ENCODE measurements at regions not wholly inside any gene's neighbourhood (a gene's known extent, or its start where the extent isn't known, plus 50 kb on each side); places are given as distances from the start of the nearest gene placed in this dataset.

DNA sequence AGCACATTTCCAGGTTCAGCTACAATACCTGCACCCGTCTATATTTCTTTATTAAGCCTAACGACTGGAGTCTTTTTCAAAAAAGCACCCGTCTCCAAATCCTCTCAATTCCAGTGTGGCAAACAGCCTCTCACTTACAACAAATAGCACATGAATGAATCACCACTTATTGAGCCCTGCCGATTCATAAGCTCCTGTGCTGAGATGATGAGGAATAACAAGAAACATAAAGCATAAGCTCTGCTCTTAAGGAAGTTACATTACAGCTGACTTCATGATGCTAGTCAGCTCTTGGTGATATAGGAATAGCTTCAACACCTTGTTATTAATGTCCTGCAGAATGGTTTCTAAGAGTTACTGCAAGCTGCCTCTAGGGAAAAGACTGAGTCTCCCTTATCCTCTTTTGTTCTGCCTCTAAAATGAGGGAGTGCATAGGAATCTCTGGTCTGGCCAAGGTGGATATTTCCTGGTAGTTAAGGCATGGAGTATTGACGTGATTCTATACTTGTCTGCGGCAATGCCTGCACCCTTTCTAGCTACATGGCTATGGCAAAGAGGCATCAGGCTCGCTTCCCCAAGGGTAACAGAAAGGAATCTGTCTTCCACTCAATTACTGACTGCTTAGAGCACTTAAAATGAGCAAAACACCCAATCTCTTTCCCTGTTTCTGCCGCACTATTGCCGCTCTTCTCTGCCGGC lies 195.7 kb downstream of the KLF12 start:
- no peak for DNase-seq (ENCODE audit: low read depth in 2 of 2, low spot score in 1 of 2)

DNA sequence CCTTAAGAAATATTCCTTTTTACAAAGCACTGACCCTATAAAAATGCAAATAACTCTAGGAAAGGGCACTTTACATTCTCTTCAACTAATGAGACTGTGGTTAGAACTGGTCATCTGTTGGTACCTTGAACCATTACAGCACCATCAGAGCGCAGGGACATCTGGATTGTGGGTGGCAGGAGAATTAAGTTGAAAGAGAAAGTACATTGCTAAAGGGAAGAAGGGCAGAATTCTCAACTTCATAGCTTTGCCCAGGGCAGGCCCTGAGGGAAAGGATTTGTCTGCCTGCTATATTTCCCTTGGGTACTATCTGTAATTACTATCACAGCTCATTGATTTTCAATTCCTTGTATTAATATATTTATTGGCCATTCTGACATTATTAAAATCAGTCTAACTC lies 196.8 kb downstream of the KLF12 start:
- DNase-seq (ENCODE audit: low read depth in 2 of 2, low spot score in 1 of 2) = no peak

DNA sequence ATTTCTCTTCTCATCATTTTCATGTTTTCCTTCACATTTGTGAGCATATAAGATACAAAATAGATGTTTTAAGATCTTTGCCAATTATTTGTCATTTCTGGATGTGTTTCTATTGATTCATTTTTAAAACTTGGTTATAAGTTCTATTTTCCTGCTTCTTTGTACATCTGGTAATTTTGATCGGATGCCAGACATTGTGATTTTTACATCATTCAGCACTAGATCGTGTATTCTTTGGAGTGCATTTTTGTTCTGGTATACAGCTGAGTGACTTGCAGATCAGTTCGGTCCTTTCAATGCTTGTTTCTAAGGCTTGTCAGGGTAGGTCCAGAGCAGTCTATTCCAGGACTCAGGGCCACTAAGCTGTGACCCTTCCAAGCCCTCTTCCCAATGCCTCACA lies 198.2 kb downstream of the KLF12 start:
- no peak for DNase-seq (ENCODE audit: low read depth in 2 of 2, low spot score in 1 of 2)

DNA sequence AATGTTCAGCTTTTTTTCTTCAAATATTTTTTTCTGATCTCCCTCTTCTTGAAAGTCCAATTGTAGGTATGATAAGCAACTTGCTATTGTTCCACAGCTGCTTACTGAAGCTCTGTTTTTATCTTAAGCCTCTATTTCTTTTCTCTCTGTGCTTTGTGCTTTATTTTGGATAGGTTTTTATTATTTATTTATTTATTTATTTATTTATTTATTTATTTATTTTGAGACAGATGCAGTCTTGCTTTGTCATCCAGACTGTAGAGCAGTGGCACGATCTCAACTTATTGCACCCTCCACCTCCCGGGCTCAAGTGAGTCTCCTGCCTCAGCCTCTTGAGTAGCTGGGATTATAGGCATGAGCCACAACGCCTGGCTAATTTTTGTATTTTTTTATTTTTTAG lies 199.4 kb downstream of the KLF12 start:
- DNase-seq (ENCODE audit: low read depth in 2 of 2, low spot score in 1 of 2) = no peak

DNA sequence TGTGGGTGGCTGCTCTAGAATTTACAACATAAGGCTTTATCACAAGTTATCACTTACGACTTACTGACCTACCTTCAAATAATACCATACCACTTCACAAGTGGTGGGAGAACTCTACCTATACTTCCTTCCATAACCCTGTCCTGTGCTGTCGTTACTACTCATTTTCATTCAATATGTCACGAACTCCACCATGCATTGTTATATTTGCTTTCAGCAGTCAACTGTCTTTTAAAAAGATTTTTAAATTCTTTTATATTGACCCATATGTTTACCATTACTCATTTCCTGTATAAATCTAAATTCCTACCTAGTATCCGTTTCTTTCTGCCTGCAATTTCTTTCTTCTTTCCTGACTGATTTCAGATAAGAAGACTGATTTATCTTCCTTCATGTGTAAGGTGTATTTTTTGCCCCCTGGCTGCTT lies 200.0 kb downstream of the KLF12 start:
- DNase-seq (ENCODE audit: low read depth in 2 of 2, low spot score in 1 of 2) = no peak

DNA sequence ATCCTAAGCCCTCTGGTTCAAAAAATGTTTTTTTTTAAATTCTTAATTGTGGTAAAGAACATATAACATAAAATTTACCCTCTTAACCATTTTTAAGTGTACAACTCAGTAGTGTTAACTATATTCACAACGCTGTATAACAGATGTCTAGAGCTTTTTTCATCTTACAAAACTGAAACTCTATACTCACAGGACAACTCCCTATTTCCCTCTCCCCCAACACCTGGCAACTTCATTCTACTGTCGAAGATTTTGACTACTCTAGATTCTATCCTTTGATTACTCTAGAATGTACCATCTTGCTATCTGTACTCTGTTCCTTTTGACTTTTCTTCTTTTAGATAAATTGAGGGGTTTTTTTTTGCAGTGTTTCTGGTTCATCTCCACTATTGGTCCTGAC lies 200.4 kb downstream of the KLF12 start:
- DNase-seq (ENCODE audit: low read depth in 2 of 2, low spot score in 1 of 2) = no peak

DNA sequence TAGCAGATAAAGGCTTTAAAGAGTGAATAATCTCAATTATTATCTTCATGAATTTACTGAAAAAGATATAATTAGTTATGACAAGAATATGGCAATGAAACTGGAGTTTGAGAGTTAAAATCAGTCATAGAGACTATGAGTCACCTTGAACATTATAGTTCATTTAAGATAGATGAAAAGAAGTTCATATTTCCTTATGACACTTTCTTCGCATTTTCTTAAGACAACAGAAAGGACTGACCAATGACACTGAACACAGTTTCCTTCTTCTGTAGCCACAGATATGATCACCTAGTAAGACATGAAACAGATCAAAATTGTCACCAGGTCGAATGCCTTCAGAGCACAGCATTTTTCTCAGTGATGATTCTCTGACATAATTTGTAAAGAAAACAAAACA lies 202.1 kb downstream of the KLF12 start:
- no peak for DNase-seq (ENCODE audit: low read depth in 2 of 2, low spot score in 1 of 2)

DNA sequence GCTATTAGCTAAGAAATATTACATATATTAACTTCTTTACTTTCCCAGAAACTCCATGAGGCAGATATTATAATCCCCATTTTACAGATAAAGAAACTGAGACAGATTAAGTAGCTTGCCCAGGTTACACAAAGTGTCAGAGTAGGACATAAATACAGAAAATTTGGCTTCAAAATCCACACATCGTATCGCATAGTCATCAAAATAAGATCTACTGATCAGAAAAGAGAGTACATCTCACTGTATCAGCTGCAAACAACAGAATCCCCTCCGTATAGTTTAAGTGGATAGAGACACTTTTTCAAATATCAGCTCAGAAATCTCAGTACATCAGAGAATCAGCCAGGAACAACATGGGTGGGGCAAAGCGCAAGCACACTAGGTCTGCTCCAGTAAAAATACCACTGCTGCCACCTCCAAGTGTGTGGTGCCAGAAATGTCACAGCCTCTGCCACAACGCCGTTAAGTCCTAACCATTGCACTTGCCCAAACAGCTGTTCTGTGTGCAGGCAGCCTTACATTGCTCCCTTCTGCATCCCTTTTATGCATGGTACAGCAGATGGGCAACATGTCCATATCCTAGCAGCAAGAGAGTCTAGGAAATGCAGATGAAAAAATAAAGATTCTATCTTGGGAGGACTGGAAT lies 204.8 kb downstream of the KLF12 start:
- DNase-seq (ENCODE audit: low read depth in 2 of 2, low spot score in 1 of 2) = no peak

DNA sequence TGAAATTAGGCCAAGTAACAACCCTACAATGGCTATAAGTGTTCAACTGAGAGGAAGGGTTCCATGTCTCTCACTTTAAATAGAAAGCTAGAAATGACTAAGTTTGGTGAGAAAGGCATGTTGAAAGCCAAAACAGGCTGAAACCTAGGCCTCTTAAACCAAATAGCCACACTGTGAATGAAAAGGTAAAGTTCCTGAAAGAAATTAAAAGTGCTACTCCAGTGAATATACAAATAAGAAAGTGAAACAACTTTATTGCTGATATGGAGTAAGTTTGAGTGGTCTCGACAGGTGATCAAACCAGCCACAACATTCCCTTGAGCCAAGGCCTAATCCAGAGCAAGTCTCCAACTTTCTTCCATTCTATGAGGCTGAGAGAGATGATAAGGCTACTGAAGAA lies 209.6 kb downstream of the KLF12 start:
- no peak for DNase-seq (ENCODE audit: low read depth in 2 of 2, low spot score in 1 of 2)

DNA sequence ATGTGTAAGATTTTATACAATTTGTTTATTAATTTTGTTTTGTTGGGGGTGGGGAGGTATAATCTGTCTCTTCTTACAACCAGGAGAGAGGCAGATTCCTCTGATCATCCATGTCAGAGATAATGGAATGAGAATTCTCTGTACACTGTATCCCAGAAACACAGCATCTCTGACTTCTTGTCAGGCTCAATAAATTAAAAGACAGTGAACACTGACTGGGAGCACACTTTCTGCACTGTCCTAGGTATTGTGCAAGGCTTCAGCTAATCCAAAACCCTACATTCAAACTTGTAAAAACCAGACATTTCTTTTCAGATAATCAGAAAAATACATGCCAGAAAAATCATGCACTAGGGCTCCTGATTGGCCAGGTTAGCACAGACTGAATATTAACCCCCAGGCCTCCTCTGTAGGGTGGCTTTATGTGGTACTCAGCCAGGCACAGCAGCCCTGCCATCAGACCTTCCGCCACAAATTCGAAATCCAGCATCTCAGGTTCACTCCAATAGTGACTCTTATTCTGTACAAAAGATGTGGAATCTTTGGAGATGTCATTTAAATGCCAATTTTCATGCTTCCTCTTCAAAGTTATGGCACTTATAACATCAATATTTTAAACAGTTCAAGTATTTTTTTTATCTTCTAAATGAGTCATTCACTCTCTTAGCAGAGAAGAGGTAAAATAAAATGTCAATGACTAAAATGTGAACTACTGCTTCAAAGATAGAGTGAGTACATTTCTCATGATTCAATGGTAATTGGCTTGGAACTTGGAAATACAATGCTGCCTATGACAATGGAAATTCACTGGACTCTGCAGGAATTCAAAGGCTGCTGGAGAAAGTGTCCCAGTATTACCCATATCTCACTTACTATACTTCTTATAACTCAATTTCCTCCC lies 211.5 kb downstream of the KLF12 start:
- no peak for DNase-seq (ENCODE audit: low read depth in 2 of 2, low spot score in 1 of 2)

DNA sequence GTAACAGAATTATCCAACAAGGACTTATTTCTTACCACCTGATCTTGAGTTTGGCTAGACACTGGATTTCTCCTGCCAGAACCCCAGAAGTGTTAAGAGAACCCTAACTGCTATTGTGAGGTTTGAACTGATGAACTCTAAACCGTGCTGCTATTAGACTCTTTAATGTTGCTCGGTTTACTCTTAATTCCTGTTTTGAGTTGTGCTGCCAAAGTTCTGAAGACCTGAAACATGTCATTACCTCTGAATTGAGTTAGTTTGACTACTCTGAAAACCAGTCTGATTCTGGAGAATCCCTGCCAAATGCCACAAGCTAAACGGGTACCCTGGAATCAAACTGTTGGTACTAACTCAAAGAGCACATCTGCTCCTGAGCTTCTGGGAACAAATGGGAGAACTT lies 215.5 kb downstream of the KLF12 start:
- no peak for DNase-seq (ENCODE audit: low read depth in 2 of 2, low spot score in 1 of 2)

DNA sequence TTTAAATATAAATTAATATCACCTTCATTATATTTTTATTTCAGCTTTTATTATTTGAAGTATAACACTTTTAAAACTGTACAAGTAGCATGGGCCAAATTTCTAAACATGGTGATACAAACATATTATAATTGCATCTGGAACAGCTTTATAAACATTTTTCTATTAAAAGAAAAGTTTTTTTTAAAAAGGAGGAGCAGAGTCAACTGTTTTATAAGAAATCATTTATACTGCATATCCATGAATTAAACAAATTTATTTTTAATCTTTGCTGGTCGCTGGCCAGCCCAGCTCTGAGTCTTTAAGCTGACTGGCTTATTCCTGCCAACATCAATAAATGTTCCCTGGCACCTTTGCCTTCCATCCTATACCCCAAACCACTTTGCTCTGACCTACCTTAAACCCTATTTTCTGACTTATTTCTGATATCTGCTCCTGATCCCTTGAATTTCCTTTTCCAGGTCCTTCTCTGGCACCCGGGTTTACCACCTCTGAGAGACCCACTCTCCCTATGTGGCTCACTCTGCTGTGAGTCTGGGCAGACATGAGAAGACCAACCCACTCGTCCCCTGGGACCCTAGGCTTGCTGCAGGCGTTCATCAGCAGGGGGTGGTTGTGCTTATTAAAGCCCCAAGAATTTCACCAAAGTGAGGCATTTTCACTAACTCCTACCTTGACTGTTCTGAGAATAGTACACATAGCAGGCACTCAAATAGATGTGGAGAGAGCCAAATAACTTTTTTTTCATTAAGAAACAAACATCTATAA lies 220.3 kb downstream of the KLF12 start:
- DNase-seq (ENCODE audit: low read depth in 2 of 2, low spot score in 1 of 2) = no peak

DNA sequence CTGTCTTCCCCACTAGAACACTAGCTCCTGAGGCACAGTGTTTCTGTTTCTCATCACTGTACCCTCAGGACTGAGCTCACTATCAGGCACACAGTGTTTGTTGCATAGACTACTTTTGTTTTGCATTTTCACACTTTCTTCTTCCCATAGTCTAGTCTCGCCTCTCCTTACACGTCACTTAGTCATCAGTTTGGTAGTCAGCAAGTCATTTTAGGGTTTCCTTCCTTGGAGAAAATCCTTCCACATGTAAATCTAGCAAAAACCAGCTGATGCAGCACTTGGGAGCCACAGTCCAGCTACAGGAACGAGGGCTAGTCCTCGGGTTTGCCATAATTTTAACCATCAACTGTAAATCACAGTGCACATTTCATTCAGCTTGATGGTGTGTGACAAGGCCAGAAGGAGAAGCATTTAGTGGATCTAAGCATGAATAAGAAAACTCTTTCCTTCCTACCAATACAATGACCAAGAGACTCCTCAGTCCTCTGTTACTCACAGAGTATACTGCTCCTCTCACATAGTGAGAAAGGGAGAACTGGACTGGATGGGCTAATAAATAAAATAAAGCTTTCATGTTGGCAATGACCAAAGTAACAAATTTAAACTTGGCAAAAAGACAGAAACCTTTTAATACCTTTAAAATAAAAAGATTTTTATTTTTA lies 221.0 kb downstream of the KLF12 start:
- DNase-seq (ENCODE audit: low read depth in 2 of 2, low spot score in 1 of 2) = no peak

DNA sequence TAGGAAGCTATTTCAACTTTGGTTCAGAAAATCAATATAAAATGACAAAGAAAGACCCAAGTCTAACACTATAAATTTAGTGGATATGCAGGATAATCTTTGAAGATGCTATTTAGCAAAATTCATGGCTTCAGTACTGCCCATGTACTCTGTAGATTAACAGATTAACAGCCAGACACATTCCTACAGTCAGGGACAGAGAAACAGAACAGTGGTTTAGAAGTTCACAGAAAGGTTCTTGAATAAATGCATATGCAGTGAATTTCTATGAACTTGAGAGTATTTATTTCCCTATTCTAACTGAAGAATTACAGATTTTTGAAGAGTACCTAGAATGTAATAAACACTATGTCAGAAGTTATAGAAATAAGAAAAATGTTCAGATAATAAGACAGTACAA lies 222.8 kb downstream of the KLF12 start:
- no peak for DNase-seq (ENCODE audit: low read depth in 2 of 2, low spot score in 1 of 2)

DNA sequence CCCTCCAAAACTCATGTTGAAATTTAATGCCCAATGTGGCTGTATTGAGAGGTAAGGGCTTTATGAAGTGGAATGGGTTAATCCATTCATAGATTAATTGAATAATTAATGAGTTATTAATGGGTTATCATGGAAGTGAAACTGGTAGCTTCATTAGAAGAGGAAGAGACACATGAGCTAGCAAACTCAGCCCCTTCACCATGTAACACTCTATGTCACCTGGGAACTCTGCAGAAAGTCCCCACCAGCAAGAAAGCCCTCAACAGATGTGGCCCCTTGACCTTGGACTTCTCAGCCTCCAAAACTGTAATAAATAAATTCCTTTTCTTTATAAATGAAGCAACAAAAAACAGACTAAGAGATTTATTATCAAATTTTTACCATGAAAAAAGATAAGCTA lies 223.5 kb downstream of the KLF12 start:
- no peak for DNase-seq (ENCODE audit: low read depth in 2 of 2, low spot score in 1 of 2)

DNA sequence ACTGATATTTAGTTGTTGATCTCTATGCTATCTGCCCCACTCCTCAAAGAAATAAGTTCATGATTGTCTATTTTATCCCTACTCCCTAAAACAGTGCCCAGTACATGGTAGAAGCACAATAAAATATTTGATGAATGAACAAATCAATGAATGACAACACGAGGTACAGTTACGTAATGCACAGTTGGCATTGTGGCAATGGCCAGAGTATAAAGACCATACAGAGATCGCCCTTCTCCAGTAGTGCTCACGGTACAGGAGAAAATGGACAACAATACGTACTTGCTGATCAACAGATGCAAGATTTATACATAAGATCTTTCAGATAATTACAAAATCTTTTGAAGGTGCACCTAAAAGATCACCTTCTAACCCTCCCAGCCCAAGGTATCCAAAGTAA lies 225.4 kb downstream of the KLF12 start:
- no peak for DNase-seq (ENCODE audit: low read depth in 2 of 2, low spot score in 1 of 2)

DNA sequence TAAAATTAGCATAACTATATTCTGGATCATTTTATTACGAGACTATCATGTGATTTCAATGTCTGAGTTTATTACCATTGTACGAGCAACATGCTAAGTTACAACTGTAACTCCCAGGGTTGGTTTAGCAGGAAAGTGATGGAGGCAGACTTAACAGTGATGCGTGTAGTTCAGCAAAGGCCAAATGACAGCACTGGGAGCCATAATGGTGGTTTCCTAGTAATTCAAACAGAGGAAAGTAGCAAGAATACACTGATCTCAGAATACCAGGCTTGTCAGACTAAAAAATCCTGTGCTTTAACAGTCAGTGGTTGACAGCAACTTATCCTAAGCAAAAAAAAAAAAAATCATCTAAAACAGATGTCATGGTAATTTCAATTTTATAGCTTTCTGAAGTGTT lies 229.6 kb downstream of the KLF12 start:
- no peak for DNase-seq (ENCODE audit: low read depth in 2 of 2, low spot score in 1 of 2)

DNA sequence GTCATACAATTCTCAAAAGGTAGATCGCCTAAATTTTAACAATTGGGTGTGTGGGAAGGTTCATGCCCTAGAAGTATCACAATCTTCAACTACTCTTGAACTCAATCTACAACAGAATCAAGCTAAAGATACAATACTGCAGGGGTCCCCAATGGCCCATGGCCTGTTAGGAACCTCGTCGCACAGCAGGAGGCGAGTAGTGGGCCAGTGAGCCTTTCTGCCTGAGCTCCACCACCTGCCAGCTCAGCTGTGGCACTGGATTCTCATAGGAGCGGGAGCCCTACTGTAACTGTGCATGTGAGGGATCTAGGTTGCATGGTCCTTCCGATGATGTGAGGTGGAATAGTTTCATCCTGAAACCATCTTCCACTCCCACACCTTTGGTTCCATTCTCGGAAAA lies 230.6 kb downstream of the KLF12 start:
- DNase-seq (ENCODE audit: low read depth in 2 of 2, low spot score in 1 of 2) = no peak

DNA sequence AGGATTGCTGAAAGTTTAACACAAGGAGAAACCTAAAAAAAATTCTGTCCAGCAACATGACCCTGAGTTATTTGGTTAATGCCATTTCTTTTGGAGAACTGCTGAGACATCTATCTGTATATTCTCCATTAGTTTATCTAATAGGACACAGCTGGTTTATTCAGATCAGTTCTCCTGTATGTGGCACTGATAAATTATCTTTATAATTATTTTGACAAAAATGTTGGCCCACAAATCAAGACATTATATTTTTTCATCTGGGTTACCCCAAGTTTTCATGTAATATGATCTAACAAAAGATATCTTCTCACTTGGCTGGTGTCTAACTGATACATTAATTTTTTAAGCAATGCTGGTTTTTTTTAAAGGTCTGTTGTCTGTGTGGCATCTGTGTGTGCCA lies 231.4 kb downstream of the KLF12 start:
- DNase-seq (ENCODE audit: low read depth in 2 of 2, low spot score in 1 of 2) = no peak

DNA sequence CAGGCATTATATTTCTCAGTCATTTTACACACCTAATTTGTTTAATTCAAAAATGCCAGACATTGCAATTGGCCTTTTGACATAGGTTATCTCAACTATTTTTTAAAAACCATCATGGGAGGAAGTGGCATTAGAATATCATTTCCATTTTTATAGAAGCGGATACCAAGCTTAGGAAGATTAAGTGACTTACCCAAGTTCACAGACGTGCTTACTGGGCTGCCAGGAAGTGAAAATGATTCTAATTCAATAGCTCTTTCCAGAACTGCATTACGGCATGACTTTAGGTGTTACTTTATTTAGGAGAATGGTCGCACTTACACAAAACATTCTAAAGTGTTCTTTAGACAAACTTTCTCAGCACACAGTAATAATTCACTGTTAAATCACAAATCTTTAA lies 231.9 kb downstream of the KLF12 start:
- no peak for DNase-seq (ENCODE audit: low read depth in 2 of 2, low spot score in 1 of 2)

All from stimulated activated CD8-positive, alpha-beta memory T cell treated with anti-CD3 and anti-CD28 coated beads, Interleukin-4, amount 100 ng/mL, for 4 hours (primary cell).